Endothelial cell of umbilical vein (primary cell): ENCODE measurements at regions not wholly inside any gene's neighbourhood (a gene's known extent, or its start where the extent isn't known, plus 50 kb on each side); places are given as distances from the start of the nearest gene placed in this dataset.

Experiments
- BruUV-seq: library from RNA; stranded (reverse); fragments of 400-500 nt; replicated peaks from 2 replicates; lab custom pipeline; 2021; lab: Mats Ljungman, UMichigan
- CTCF ChIA-PET: fragments of 300-600, 350-600 bp; sonication (Branson Sonifier 250); formaldehyde crosslinking; loops from one replicate; lab custom pipeline; 2021; ENCODE audit warnings: antibody characterized with exemption, inconsistent platforms; lab: Charles Lee
- POLR2A ChIA-PET: fragments of 300-600, 350-600 bp; sonication (Branson Sonifier 250); formaldehyde crosslinking; loops from one replicate; lab custom pipeline; 2021; ENCODE audit warnings: antibody characterized with exemption, inconsistent platforms; lab: Charles Lee
- DNase-seq: peaks from one replicate; pipeline ENCODE4 v3.0.0-alpha.2; 2011; ENCODE audit warnings: low read depth, low spot score
- FAIRE-seq: peaks from 2 replicates; lab custom pipeline; 2011; peaks lifted over from hg19 to GRCh38; lab: Jason Lieb, UNC
- H2AFZ ChIP-seq: 2 replicates; pipeline ENCODE4 v1.6.0; 2012; ENCODE audit warnings: low read depth, low read length, control low read depth, inconsistent platforms
- H3K27ac ChIP-seq: 2 replicates; pipeline ENCODE4 v1.5.1; 2011; ENCODE audit warnings: low read depth, mild to moderate bottlenecking, control low read depth, low read length, moderate library complexity; ENCODE audit not compliant: insufficient read depth
- H3K27me3 ChIP-seq, 2 experiments: 2 replicates each; pipeline versions ENCODE4 v1.6.0 to v1.6.1; 2011; ENCODE audit warnings: low read length in 2 of 2, mixed read lengths in 1 of 2; ENCODE audit not compliant: control insufficient read depth in 2 of 2, insufficient read depth in 2 of 2
- H3K36me3 ChIP-seq, 2 experiments: 2 replicates in 1 of 2; 3 replicates in 1 of 2; pipeline ENCODE4 v1.5.1; 2011; ENCODE audit warnings: low read length in 2 of 2, mild to moderate bottlenecking in 1 of 2, moderate library complexity in 1 of 2; ENCODE audit not compliant: control insufficient read depth in 2 of 2, insufficient read depth in 2 of 2; ENCODE audit errors: extremely low read depth in 1 of 2
- H3K4me1 ChIP-seq: 3 replicates; pipeline ENCODE4 v1.5.1; 2011; ENCODE audit warnings: mild to moderate bottlenecking, low read length; ENCODE audit not compliant: control insufficient read depth, insufficient read depth; ENCODE audit errors: extremely low read depth
- H3K4me2 ChIP-seq: 2 replicates; pipeline ENCODE4 v1.6.1; 2011; ENCODE audit warnings: low read length, control low read depth, mixed read lengths; ENCODE audit not compliant: insufficient read depth
- H3K4me3 ChIP-seq, 3 experiments: fragments of 200-600 bp in 1 of 3; sonication (generic), shearing (Covaris generic) in 1 of 3; replicated peaks in 1 of 3; 2 replicates each; pipeline ENCODE4 v1.5.1; 2011 to 2016; ENCODE audit warnings: control low read depth in 3 of 3, low read length in 3 of 3, mild to moderate bottlenecking in 2 of 3, inconsistent platforms in 1 of 3, low read depth in 1 of 3, moderate library complexity in 1 of 3; ENCODE audit not compliant: insufficient read depth in 1 of 3
- H3K79me2 ChIP-seq: 2 replicates; pipeline ENCODE4 v1.6.0; 2012; ENCODE audit warnings: low read length, inconsistent platforms; ENCODE audit not compliant: control insufficient read depth, insufficient read depth
- H3K9ac ChIP-seq: replicated peaks from 2 replicates; pipeline ENCODE3; 2011; ENCODE audit warnings: low read length, control low read depth; ENCODE audit not compliant: insufficient read depth; ENCODE audit errors: extremely low read depth
- H3K9me1 ChIP-seq: replicated peaks from 3 replicates; pipeline ENCODE4 v1.6.0; 2011; ENCODE audit warnings: mild to moderate bottlenecking, low read length; ENCODE audit not compliant: control insufficient read depth, insufficient read depth; ENCODE audit errors: extremely low read depth
- H3K9me3 ChIP-seq: replicated peaks from 2 replicates; pipeline ENCODE4 v1.5.1; 2012; ENCODE audit warnings: low read length, inconsistent platforms; ENCODE audit not compliant: control insufficient read depth, insufficient read depth
- H4K20me1 ChIP-seq: replicated peaks from 2 replicates; pipeline ENCODE3; 2011; ENCODE audit warnings: mild to moderate bottlenecking, low read length; ENCODE audit not compliant: control insufficient read depth, insufficient read depth; ENCODE audit errors: extremely low read depth
- CTCF ChIP-seq, 2 donors: IDR thresholded peaks; 1 replicate in 1 of 2; 2 replicates in 1 of 2; pipeline ENCODE4 v1.5.1; 2011; ENCODE audit warnings: low read length in 2 of 2, mild to moderate bottlenecking in 2 of 2, moderate library complexity in 2 of 2, control low read depth in 1 of 2, inconsistent platforms in 1 of 2, low read depth in 1 of 2; ENCODE audit not compliant: insufficient read depth in 1 of 2; ENCODE audit errors: extremely low read depth in 1 of 2
- EZH2 ChIP-seq: IDR thresholded peaks from 2 replicates; pipeline ENCODE4 v1.6.1; 2012; ENCODE audit warnings: borderline replicate concordance, low read depth, mild to moderate bottlenecking, moderate library complexity, low read length, inconsistent platforms; ENCODE audit not compliant: severe bottlenecking
- FOS ChIP-seq: IDR thresholded peaks from 2 replicates; pipeline ENCODE4 v1.6.1; 2011; ENCODE audit warnings: mild to moderate bottlenecking, low read length, moderate library complexity, borderline replicate concordance; ENCODE audit not compliant: insufficient read depth
- GATA2 ChIP-seq: IDR thresholded peaks from 2 replicates; pipeline ENCODE4 v1.7.0; 2011; ENCODE audit warnings: low read depth, mild to moderate bottlenecking, moderate library complexity, mixed read lengths, low read length; ENCODE audit not compliant: insufficient read length, insufficient read depth
- JUN ChIP-seq: IDR thresholded peaks from 2 replicates; pipeline ENCODE4 v1.6.1; 2011; ENCODE audit warnings: borderline replicate concordance, low read depth; ENCODE audit not compliant: insufficient read length, insufficient read depth
- MYC ChIP-seq: IDR thresholded peaks from one replicate; pipeline ENCODE4 v1.6.1; 2011; ENCODE audit warnings: mild to moderate bottlenecking, low read depth, low read length
- POLR2A ChIP-seq: IDR thresholded peaks from 2 replicates; pipeline ENCODE4 v1.6.1; 2012; ENCODE audit warnings: low read depth, mild to moderate bottlenecking, control low read depth, low read length
- POLR2AphosphoS5 ChIP-seq: IDR thresholded peaks from 2 replicates; pipeline ENCODE4 v1.6.1; 2012; ENCODE audit warnings: low read depth, mild to moderate bottlenecking, control low read depth, low read length, moderate library complexity; ENCODE audit not compliant: insufficient read depth
- dilution Hi-C: fragments of 300-500 bp; cut with MboI; formaldehyde crosslinking; loops from one replicate; pipeline ENCODE4 v1.15.0; 2019; ENCODE audit warnings: low sequenced_read_pairs; ENCODE audit not compliant: extremely low pct_ligation_motif_present
- intact Hi-C: fragments of 100-400 bp; cut with micrococcal nuclease; formaldehyde crosslinking; loops from one replicate; pipeline ENCODE4 v1.10.0; 2022

- Histone ChIP-seq H3K36me3 (no peaks in the 10 kb centered on the region), H3K4me3 (no peak overlapping the region), H3K9ac (no peak overlapping the region), H3K4me1 (no peaks in the 10 kb centered on the region), H3K4me2 (no peak overlapping the region), H2AFZ (no peak overlapping the region), H3K27ac (no peak overlapping the region), H3K9me3 (peaks cover 11% of the 10 kb centered on the region), H3K79me2 (no peaks in the 10 kb centered on the region), H3K27me3 (no peaks in the 10 kb centered on the region), H3K9me1 (no peaks in the 10 kb centered on the region), H4K20me1 (no peaks in the 10 kb centered on the region)
- dilution Hi-C loops = no loop called here
- TF ChIP-seq JUN (no peak), FOS (no peak), GATA2 (no peak), POLR2AphosphoS5 (no peak), MYC (no peak), POLR2A (no peak), EZH2 (no peak)
- intact Hi-C loops = no loop called here
- ChIA-PET POLR2A (no interaction called here), CTCF (no interaction called here)
- FAIRE-seq (no peak), DNase-seq (no peak)
- no TSS peak for BruUV-seq
These were observed 636.9 kb upstream of the TENM3 start for GRCh38 chr4:181606300-181606699.

- TF ChIP-seq POLR2AphosphoS5 = no peak
- TF ChIP-seq EZH2 = no peak
- TF ChIP-seq JUN = no peak
- no peak for TF ChIP-seq MYC
- TF ChIP-seq CTCF (IDR thresholded peaks at IDR 0.05; ENCODE audit: extremely low read depth in 1 of 2, insufficient read depth in 1 of 2, low read depth in 1 of 2, low read length in 2 of 2) = no peak
- TF ChIP-seq FOS = no peak
- TF ChIP-seq POLR2A = no peak
- no peak for TF ChIP-seq GATA2
- no TSS peak for BruUV-seq
- Histone ChIP-seq H3K4me3 (no peak overlapping the region), H3K27me3 (no peaks in the 10 kb centered on the region), H3K27ac (no peak overlapping the region), H3K36me3 (no peaks in the 10 kb centered on the region), H3K79me2 (no peaks in the 10 kb centered on the region), H3K9ac (no peak overlapping the region), H3K9me3 (peaks cover 11% of the 10 kb centered on the region), H3K9me1 (no peaks in the 10 kb centered on the region), H2AFZ (no peak overlapping the region), H3K4me2 (no peak overlapping the region), H3K4me1 (no peaks in the 10 kb centered on the region), H4K20me1 (no peaks in the 10 kb centered on the region)
- FAIRE-seq (no peak), DNase-seq (no peak)
- ChIA-PET CTCF (no interaction called here), POLR2A (no interaction called here)
- intact Hi-C loops = no loop called here
- dilution Hi-C loops = no loop called here
These were observed 635.0 kb upstream of the TENM3 start for GRCh38 chr4:181608181-181608580.
